ENCODE measurements at regions not wholly inside any gene's neighbourhood (a gene's known extent, or its start where the extent isn't known, plus 50 kb on each side); places are given as distances from the start of the nearest gene placed in this dataset.

DNA sequence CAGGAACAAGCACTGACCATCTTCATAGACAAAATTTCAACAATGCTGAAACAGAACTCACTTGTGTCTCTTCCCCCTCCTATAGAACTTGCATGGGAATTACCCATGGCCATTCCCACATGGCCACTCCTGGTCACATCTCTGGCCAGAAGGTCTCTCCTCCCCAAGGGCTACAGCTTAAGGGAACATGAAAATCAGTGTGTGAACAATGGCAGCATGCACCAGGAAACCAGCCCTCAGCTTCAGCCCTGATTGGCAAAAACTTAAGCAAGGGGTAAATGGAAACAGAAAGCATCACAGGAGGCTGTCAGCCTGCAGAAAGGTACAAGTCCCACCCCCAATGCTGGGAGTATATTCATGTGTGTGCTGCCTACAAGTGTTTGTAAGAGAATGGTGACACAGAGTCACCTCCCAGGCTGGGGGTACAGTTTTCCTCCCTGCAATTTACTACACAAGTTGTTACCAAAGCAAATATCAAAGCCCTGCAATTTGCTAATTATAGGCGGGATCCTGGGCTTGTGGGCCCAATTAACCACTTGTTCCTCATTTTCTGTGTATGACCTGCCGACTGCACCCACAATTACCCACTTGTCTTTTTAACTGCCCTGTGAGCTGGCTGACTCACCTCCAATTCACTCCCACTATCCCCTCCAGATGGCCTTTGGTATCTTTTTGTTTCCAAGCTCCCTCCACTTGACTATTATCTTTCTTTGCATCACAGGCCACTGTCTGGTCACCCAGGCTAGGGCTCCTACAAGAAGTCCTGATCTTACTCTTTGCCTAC lies 84.4 kb upstream of the HES1 start:
- no peak overlapping the region for H3K27ac ChIP-seq
- peaks cover 6 to 22% (median 17%) of the 10 kb centered on the region in 8 donors for H3K9me3 ChIP-seq
- H3K27me3 ChIP-seq (replicated peaks in 1 of 7) = no peaks in the 10 kb centered on the region
- H3K36me3 ChIP-seq = no peaks in the 10 kb centered on the region
- no peak overlapping the region for H3K4me3 ChIP-seq
- H3K4me1 ChIP-seq = peaks cover 6 to 17% (median 14%) of the 10 kb centered on the region in 6 donors
- WGBS, 5 donors = 38 to 57% (median 46%) methylated on average over 2 of the region's 2 CpGs
- no peak for DNase-seq
- intact Hi-C loops (cut with DNase I; ENCODE audit: low total_unique reads) = no loop called here
- TF ChIP-seq, protein P1, sequence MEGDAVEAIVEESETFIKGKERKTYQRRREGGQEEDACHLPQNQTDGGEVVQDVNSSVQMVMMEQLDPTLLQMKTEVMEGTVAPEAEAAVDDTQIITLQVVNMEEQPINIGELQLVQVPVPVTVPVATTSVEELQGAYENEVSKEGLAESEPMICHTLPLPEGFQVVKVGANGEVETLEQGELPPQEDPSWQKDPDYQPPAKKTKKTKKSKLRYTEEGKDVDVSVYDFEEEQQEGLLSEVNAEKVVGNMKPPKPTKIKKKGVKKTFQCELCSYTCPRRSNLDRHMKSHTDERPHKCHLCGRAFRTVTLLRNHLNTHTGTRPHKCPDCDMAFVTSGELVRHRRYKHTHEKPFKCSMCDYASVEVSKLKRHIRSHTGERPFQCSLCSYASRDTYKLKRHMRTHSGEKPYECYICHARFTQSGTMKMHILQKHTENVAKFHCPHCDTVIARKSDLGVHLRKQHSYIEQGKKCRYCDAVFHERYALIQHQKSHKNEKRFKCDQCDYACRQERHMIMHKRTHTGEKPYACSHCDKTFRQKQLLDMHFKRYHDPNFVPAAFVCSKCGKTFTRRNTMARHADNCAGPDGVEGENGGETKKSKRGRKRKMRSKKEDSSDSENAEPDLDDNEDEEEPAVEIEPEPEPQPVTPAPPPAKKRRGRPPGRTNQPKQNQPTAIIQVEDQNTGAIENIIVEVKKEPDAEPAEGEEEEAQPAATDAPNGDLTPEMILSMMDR (IDR thresholded peaks at IDR 0.05 in 8 of 11, conservative IDR thresholded peaks at IDR 0.05 in 3 of 11) = no peak
- TF ChIP-seq POLR2A (IDR thresholded peaks at IDR 0.05) = no peak
- no peak for TF ChIP-seq POLR2AphosphoS5 (IDR thresholded peaks at IDR 0.05)

GRCh38 chr3:194053136-194053535 lies 82.8 kb upstream of the HES1 start:
- Histone ChIP-seq H3K27ac (no peak overlapping the region), H3K4me3 (no peak overlapping the region), H3K36me3 (no peaks in the 10 kb centered on the region), H3K27me3 (replicated peaks in 1 of 7) (peaks cover 0 to 14% (median 0%) of the 10 kb centered on the region in 7 donors), H3K9me3 (peaks cover 6 to 22% (median 17%) of the 10 kb centered on the region in 8 donors), H3K4me1 (peaks cover 4 to 11% (median 7%) of the 10 kb centered on the region in 6 donors)
- WGBS, 5 donors = 75 to 90% (median 84%) methylated on average over 4 of the region's 4 CpGs
- DNase-seq = no peak
- TF ChIP-seq POLR2AphosphoS5 (IDR thresholded peaks at IDR 0.05) = no peak
- intact Hi-C loops (cut with DNase I; ENCODE audit: low total_unique reads) = no loop called here

DNA sequence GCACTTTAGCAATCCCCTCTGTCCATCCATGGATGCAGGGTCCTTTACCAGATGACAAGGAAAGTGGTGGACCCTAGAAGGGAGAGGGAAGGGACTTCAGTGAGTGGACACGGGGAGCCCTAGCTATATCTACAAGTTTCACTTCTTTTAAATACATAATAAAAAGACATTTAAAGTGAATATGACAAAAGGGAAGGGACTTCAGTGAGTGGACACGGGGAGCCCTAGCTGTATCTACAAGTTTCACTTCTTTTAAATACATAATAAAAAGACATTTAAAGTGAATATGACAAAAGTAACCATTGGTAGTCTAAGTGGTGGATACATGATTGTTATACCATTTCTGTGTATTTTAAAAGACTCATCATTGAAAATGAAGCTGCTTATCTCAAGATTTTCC lies 81.9 kb upstream of the HES1 start:
- Histone ChIP-seq H3K36me3 (no peaks in the 10 kb centered on the region), H3K27me3 (replicated peaks in 1 of 7) (peaks cover 0 to 19% (median 0%) of the 10 kb centered on the region in 7 donors), H3K4me3 (no peak overlapping the region), H3K4me1 (peaks cover 4 to 18% (median 13%) of the 10 kb centered on the region in 6 donors), H3K9me3 (peaks cover 6 to 22% (median 17%) of the 10 kb centered on the region in 8 donors), H3K27ac (no peak overlapping the region)
- 76 to 88% (median 79%) methylated on average over 2 of the region's 2 CpGs for WGBS, 5 donors
- intact Hi-C loops (cut with DNase I; ENCODE audit: low total_unique reads) = no loop called here
- no peak for DNase-seq
- TF ChIP-seq POLR2A (IDR thresholded peaks at IDR 0.05) (no peak), POLR2AphosphoS5 (IDR thresholded peaks at IDR 0.05) (no peak)
- TF ChIP-seq, protein P1 (IDR thresholded peaks at IDR 0.05 in 8 of 11, conservative IDR thresholded peaks at IDR 0.05 in 3 of 11) = no peak

GRCh38 chr3:194054540-194054939 lies 81.4 kb upstream of the HES1 start:
- TF ChIP-seq, protein P1 (IDR thresholded peaks at IDR 0.05 in 8 of 11, conservative IDR thresholded peaks at IDR 0.05 in 3 of 11) = no peak
- TF ChIP-seq POLR2AphosphoS5 (IDR thresholded peaks at IDR 0.05) (no peak), POLR2A (IDR thresholded peaks at IDR 0.05) (no peak)
- H3K9me3 ChIP-seq = peaks cover 6 to 22% (median 17%) of the 10 kb centered on the region in 8 donors
- H3K4me1 ChIP-seq = peaks cover 4 to 18% (median 13%) of the 10 kb centered on the region in 6 donors
- H3K27me3 ChIP-seq (replicated peaks in 1 of 7) = peaks cover 0 to 19% (median 0%) of the 10 kb centered on the region in 7 donors
- H3K27ac ChIP-seq = no peak overlapping the region
- H3K36me3 ChIP-seq = no peaks in the 10 kb centered on the region
- intact Hi-C loops (cut with DNase I; ENCODE audit: low total_unique reads) = no loop called here
- DNase-seq = no peak
- WGBS, 5 donors = 93 to 98% (median 95%) methylated on average over 4 to 5 of the region's 5 CpGs
- H3K4me3 ChIP-seq = no peak overlapping the region
